ENCODE measurements at regions not wholly inside any gene's neighbourhood (a gene's known extent, or its start where the extent isn't known, plus 50 kb on each side); places are given as distances from the start of the nearest gene placed in this dataset.

- TF ChIP-seq CTCF (IDR thresholded peaks at IDR 0.05) (no peak), ZFX (IDR thresholded peaks at IDR 0.05; ENCODE audit: borderline replicate concordance) (no peak)
Observed at GRCh38 chr3:144643771-144644198, 672.2 kb downstream of the DIPK2A start.

Data from 22Rv1 (cell line).